Muscle of leg (tissue), 3 donors: ENCODE measurements at regions not wholly inside any gene's neighbourhood (a gene's known extent, or its start where the extent isn't known, plus 50 kb on each side); places are given as distances from the start of the nearest gene placed in this dataset.

Experiments used
- DNase-seq: peaks from one replicate; pipeline ENCODE4 v3.0.0; 2013
- H3K27ac ChIP-seq: one replicate; pipeline ENCODE4 v1.5.1; 2013; ENCODE audit warnings: mild to moderate bottlenecking, low read length, control low read depth
- H3K27me3 ChIP-seq: one replicate; pipeline ENCODE4 v1.6.1; 2013; ENCODE audit warnings: low read length; ENCODE audit not compliant: control insufficient read depth, insufficient read depth
- H3K36me3 ChIP-seq: one replicate; pipeline ENCODE4 v1.6.1; 2013; ENCODE audit warnings: low read length; ENCODE audit not compliant: control insufficient read depth, insufficient read depth
- H3K4me1 ChIP-seq: one replicate; pipeline ENCODE4 v1.6.1; 2013; ENCODE audit warnings: low read length; ENCODE audit not compliant: control insufficient read depth, insufficient read depth
- H3K4me3 ChIP-seq: one replicate; pipeline ENCODE4 v1.5.1; 2013; ENCODE audit warnings: low read length, control low read depth
- H3K9me3 ChIP-seq: replicated peaks from 2 replicates; pipeline ENCODE4 v1.6.1; 2013; ENCODE audit warnings: low read depth, low read length; ENCODE audit not compliant: control insufficient read depth
- WGBS: methylation state at CpG from one replicate; pipeline ENCODE4 v1.1.5; 2013; ENCODE audit warnings: missing lambda C conversion rate; ENCODE audit not compliant: insufficient coverage; 5-methylcytosine and 5-hydroxymethylcytosine counted together

- H3K27ac ChIP-seq = no peak overlapping the region
- no peaks in the 10 kb centered on the region for H3K9me3 ChIP-seq
- WGBS = no CpG with 5 or more reads among the region's 1 CpG
- H3K36me3 ChIP-seq = no peaks in the 10 kb centered on the region
- no peak overlapping the region for H3K4me3 ChIP-seq
- H3K27me3 ChIP-seq = peaks cover 15% of the 10 kb centered on the region
- peaks cover 7% of the 10 kb centered on the region for H3K4me1 ChIP-seq
- no peak for DNase-seq
These were observed 141.1 kb upstream of the MID1 start for GRCh38 chrX:10761447-10761846.

- Histone ChIP-seq H3K4me3 (no peak overlapping the region), H3K9me3 (no peaks in the 10 kb centered on the region), H3K4me1 (no peaks in the 10 kb centered on the region), H3K36me3 (no peaks in the 10 kb centered on the region), H3K27ac (peak overlapping the region; percentile 44), H3K27me3 (peaks cover 7% of the 10 kb centered on the region)
- WGBS = 0% methylated on average over 1 of the region's 3 CpGs
- peak; percentile 44 for DNase-seq
These were observed 148.8 kb upstream of the MID1 start for GRCh38 chrX:10769195-10769594.

GRCh38 chrX:10769696-10770619, 149.6 kb upstream of the MID1 start:
- Histone ChIP-seq H3K27ac (peak overlapping the region; percentile 44), H3K36me3 (no peaks in the 10 kb centered on the region), H3K4me1 (no peaks in the 10 kb centered on the region), H3K9me3 (no peaks in the 10 kb centered on the region), H3K4me3 (no peak overlapping the region), H3K27me3 (peaks cover 7% of the 10 kb centered on the region)
- no CpG with 5 or more reads among the region's 9 CpGs for WGBS
- peak; percentile 79 for DNase-seq

- Histone ChIP-seq H3K4me3 (no peak overlapping the region), H3K36me3 (no peaks in the 10 kb centered on the region), H3K9me3 (no peaks in the 10 kb centered on the region), H3K27me3 (no peaks in the 10 kb centered on the region), H3K27ac (no peak overlapping the region), H3K4me1 (no peaks in the 10 kb centered on the region)
- WGBS = no CpG with 5 or more reads among the region's 3 CpGs
- no peak for DNase-seq
These were observed 152.9 kb upstream of the MID1 start for GRCh38 chrX:10773318-10773717.

- H3K4me3 ChIP-seq = no peak overlapping the region
- no peaks in the 10 kb centered on the region for H3K36me3 ChIP-seq
- WGBS = 66% methylated on average over 7 of the region's 9 CpGs
- no peak for DNase-seq
- H3K27ac ChIP-seq = no peak overlapping the region
- peaks cover 8% of the 10 kb centered on the region for H3K27me3 ChIP-seq
- H3K4me1 ChIP-seq = no peaks in the 10 kb centered on the region
- H3K9me3 ChIP-seq = no peaks in the 10 kb centered on the region
These were observed 161.6 kb upstream of the MID1 start for GRCh38 chrX:10781847-10782530.

- Histone ChIP-seq H3K4me1 (no peaks in the 10 kb centered on the region), H3K27ac (no peak overlapping the region), H3K36me3 (no peaks in the 10 kb centered on the region), H3K4me3 (no peak overlapping the region), H3K9me3 (no peaks in the 10 kb centered on the region), H3K27me3 (peaks cover 8% of the 10 kb centered on the region)
- WGBS = no CpG with 5 or more reads among the region's 2 CpGs
- DNase-seq = peak; percentile 47
These were observed 163.1 kb upstream of the MID1 start for GRCh38 chrX:10783451-10783995.

- Histone ChIP-seq H3K4me3 (no peak overlapping the region), H3K9me3 (no peaks in the 10 kb centered on the region), H3K27ac (no peak overlapping the region), H3K4me1 (no peaks in the 10 kb centered on the region), H3K27me3 (peaks cover 2% of the 10 kb centered on the region), H3K36me3 (no peaks in the 10 kb centered on the region)
- 90% methylated on average over 2 of the region's 4 CpGs for WGBS
- no peak for DNase-seq
These were observed 166.9 kb upstream of the MID1 start for GRCh38 chrX:10787264-10787663.

- WGBS = no CpG with 5 or more reads among the region's 1 CpG
- no peak for DNase-seq
- peaks cover 10% of the 10 kb centered on the region for H3K27me3 ChIP-seq
- H3K9me3 ChIP-seq = no peaks in the 10 kb centered on the region
- H3K36me3 ChIP-seq = no peaks in the 10 kb centered on the region
- H3K4me1 ChIP-seq = no peaks in the 10 kb centered on the region
- H3K27ac ChIP-seq = no peak overlapping the region
- H3K4me3 ChIP-seq = no peak overlapping the region
These were observed 173.8 kb upstream of the MID1 start for GRCh38 chrX:10794203-10794630.

GRCh38 chrX:10795721-10796120, 175.3 kb upstream of the MID1 start:
- H3K4me3 ChIP-seq = no peak overlapping the region
- H3K4me1 ChIP-seq = no peaks in the 10 kb centered on the region
- no peaks in the 10 kb centered on the region for H3K36me3 ChIP-seq
- peaks cover 8% of the 10 kb centered on the region for H3K27me3 ChIP-seq
- WGBS = no CpG with 5 or more reads among the region's 1 CpG
- no peaks in the 10 kb centered on the region for H3K9me3 ChIP-seq
- peak; percentile 10 for DNase-seq
- H3K27ac ChIP-seq = no peak overlapping the region

- no peaks in the 10 kb centered on the region for H3K9me3 ChIP-seq
- no peak for DNase-seq
- WGBS = 100% methylated on average over 1 of the region's 4 CpGs
These were observed 177.1 kb upstream of the MID1 start for GRCh38 chrX:10797466-10797865.

More at GRCh38 chrX:10797466-10797865, 177.1 kb upstream of the MID1 start:
- H3K36me3 ChIP-seq = no peaks in the 10 kb centered on the region
- H3K27ac ChIP-seq = no peak overlapping the region
- H3K4me1 ChIP-seq = no peaks in the 10 kb centered on the region
- no peak overlapping the region for H3K4me3 ChIP-seq
- peaks cover 8% of the 10 kb centered on the region for H3K27me3 ChIP-seq
